ENCODE measurements at regions not wholly inside any gene's neighbourhood (a gene's known extent, or its start where the extent isn't known, plus 50 kb on each side); places are given as distances from the start of the nearest gene placed in this dataset.
"Not testable (repeated sequence)": the region's sequence is repeated elsewhere in the genome, so short reads cannot be mapped to it uniquely, and the experiment has no call there.

GRCh38 chr12:63508543-63508942, 159.8 kb downstream of the DPY19L2 start:
- H3K9me3 Mint-ChIP-seq, result peaks cover 4% of the 10 kb centered on the region; the same call in 1 of the 2 replicates
- no peak for TF ChIP-seq CTCF (IDR thresholded peaks at IDR 0.05)
- H3K4me3 Mint-ChIP-seq, result no peak overlapping the region
- H3K27me3 Mint-ChIP-seq (ENCODE audit: insufficient read depth), result no peaks in the 10 kb centered on the region
- DNase-seq, result no peak
- H3K36me3 Mint-ChIP-seq (ENCODE audit: low read depth), result no peaks in the 10 kb centered on the region
- H3K27ac Mint-ChIP-seq, result no peak overlapping the region
- H3K4me1 Mint-ChIP-seq (ENCODE audit: low read depth), result no peaks in the 10 kb centered on the region

- no peak overlapping the region for H3K4me3 Mint-ChIP-seq
- TF ChIP-seq CTCF (IDR thresholded peaks at IDR 0.05), result no peak
- H3K9me3 Mint-ChIP-seq, result no peaks in the 10 kb centered on the region
- peaks cover 10% of the 10 kb centered on the region for H3K27me3 Mint-ChIP-seq (ENCODE audit: insufficient read depth)
- no peaks in the 10 kb centered on the region for H3K36me3 Mint-ChIP-seq (ENCODE audit: low read depth)
- no peak overlapping the region for H3K27ac Mint-ChIP-seq
- H3K4me1 Mint-ChIP-seq (ENCODE audit: low read depth), result no peaks in the 10 kb centered on the region
- DNase-seq, result no peak
These were observed 168.7 kb downstream of the DPY19L2 start for GRCh38 chr12:63499567-63499966.

- Mint-ChIP-seq H3K27me3 (ENCODE audit: insufficient read depth) (peaks cover 10% of the 10 kb centered on the region), H3K9me3 (no peaks in the 10 kb centered on the region), H3K4me3 (no peak overlapping the region), H3K4me1 (ENCODE audit: low read depth) (no peaks in the 10 kb centered on the region), H3K36me3 (ENCODE audit: low read depth) (no peaks in the 10 kb centered on the region), H3K27ac (no peak overlapping the region)
- TF ChIP-seq CTCF (IDR thresholded peaks at IDR 0.05), result no peak
- no peak for DNase-seq
These were observed 170.1 kb downstream of the DPY19L2 start for GRCh38 chr12:63498239-63498638.

GRCh38 chr12:63496654-63497053, 171.6 kb downstream of the DPY19L2 start:
- Mint-ChIP-seq H3K27ac (no peak overlapping the region), H3K4me3 (no peak overlapping the region), H3K9me3 (no peaks in the 10 kb centered on the region), H3K27me3 (ENCODE audit: insufficient read depth) (peaks cover 12% of the 10 kb centered on the region), H3K36me3 (ENCODE audit: low read depth) (no peaks in the 10 kb centered on the region), H3K4me1 (ENCODE audit: low read depth) (no peaks in the 10 kb centered on the region)
- TF ChIP-seq CTCF (IDR thresholded peaks at IDR 0.05), result no peak
- DNase-seq, result no peak

GRCh38 chr12:63495974-63496373, 172.3 kb downstream of the DPY19L2 start:
- Mint-ChIP-seq H3K27ac (no peak overlapping the region), H3K9me3 (no peaks in the 10 kb centered on the region), H3K27me3 (ENCODE audit: insufficient read depth) (peaks cover 12% of the 10 kb centered on the region), H3K36me3 (ENCODE audit: low read depth) (no peaks in the 10 kb centered on the region), H3K4me3 (no peak overlapping the region), H3K4me1 (ENCODE audit: low read depth) (no peaks in the 10 kb centered on the region)
- no peak for TF ChIP-seq CTCF (IDR thresholded peaks at IDR 0.05)
- DNase-seq, result no peak

GRCh38 chr12:63493357-63493756, 174.9 kb downstream of the DPY19L2 start:
- H3K9me3 Mint-ChIP-seq; H3K36me3 Mint-ChIP-seq (ENCODE audit: low read depth); H3K4me3 Mint-ChIP-seq; H3K4me1 Mint-ChIP-seq (ENCODE audit: low read depth); H3K27ac Mint-ChIP-seq; H3K27me3 Mint-ChIP-seq (ENCODE audit: insufficient read depth); DNase-seq: not testable (repeated sequence)
